ENCODE measurements at regions not wholly inside any gene's neighbourhood (a gene's known extent, or its start where the extent isn't known, plus 50 kb on each side); places are given as distances from the start of the nearest gene placed in this dataset.

- H3K27me3 Mint-ChIP-seq = peaks cover 29% of the 10 kb centered on the region
- H3K4me1 Mint-ChIP-seq = peaks cover 32% of the 10 kb centered on the region
- H3K9me3 Mint-ChIP-seq = no peaks in the 10 kb centered on the region
- intact Hi-C loops (cut with micrococcal nuclease) = loop anchor here (5.0 kb wide), 1 partner anchor 676 kb away; no protein-coding TSS in a partner anchor
- DNase-seq = no peak
- H3K4me3 Mint-ChIP-seq = no peak overlapping the region
- H3K27ac Mint-ChIP-seq = no peak overlapping the region
- H3K36me3 Mint-ChIP-seq (ENCODE audit: low read depth) = no peaks in the 10 kb centered on the region
These were observed 125.6 kb upstream of the FRY start for GRCh38 chr13:31905961-31906360.

DNA sequence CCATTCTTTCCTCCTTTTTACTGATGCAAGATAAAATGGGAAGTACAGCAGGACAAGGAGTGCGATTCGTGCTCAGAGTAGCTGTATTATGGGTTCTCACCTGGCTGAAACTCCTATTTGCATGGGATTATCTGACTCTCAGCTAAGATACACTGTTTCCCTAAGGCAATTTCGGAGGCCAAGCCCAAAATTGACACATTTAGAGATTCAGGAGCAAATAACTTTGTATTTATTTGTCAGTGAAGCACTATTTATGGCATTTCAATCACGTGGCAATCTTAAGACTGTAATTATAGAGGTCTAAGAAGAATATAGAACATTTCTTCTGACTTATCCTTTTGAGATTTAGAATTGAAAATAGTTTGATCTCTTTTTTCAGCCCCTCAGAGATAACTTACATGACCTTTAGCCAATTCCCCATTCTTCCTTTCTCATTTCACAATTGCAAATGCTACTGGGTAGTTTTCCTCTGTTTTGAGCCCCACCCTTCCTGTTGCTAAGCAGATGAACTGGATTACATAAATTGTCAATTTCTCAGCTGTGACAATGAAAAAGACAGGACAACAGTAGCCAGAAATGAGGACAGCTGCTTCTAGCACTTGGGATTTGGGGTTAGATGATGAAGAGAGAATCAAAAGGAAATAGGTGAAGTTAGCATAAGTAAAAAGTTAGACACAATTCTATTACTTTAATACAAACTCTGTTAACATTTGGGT lies 122.7 kb upstream of the FRY start:
- intact Hi-C loops (cut with micrococcal nuclease) = loop anchor here (5.0 kb wide), 1 partner anchor 673 kb away; no protein-coding TSS in a partner anchor
- no peak overlapping the region for H3K27ac Mint-ChIP-seq
- no peaks in the 10 kb centered on the region for H3K36me3 Mint-ChIP-seq (ENCODE audit: low read depth)
- H3K4me3 Mint-ChIP-seq = no peak overlapping the region
- no peak for DNase-seq
- peaks cover 33% of the 10 kb centered on the region for H3K27me3 Mint-ChIP-seq
- peaks cover 23% of the 10 kb centered on the region for H3K4me1 Mint-ChIP-seq
- no peaks in the 10 kb centered on the region for H3K9me3 Mint-ChIP-seq

GRCh38 chr13:31909864-31910551 lies 121.6 kb upstream of the FRY start:
- Mint-ChIP-seq H3K27ac (no peak overlapping the region), H3K4me3 (no peak overlapping the region), H3K9me3 (no peaks in the 10 kb centered on the region), H3K36me3 (ENCODE audit: low read depth) (no peaks in the 10 kb centered on the region), H3K4me1 (peaks cover 14% of the 10 kb centered on the region), H3K27me3 (peaks cover 31% of the 10 kb centered on the region)
- intact Hi-C loops (cut with micrococcal nuclease) = loop anchor here (1.0 to 5.0 kb wide), 4 partner anchors 92 to 672 kb away; no protein-coding TSS in a partner anchor
- peak; percentile 86 for DNase-seq

- Mint-ChIP-seq H3K4me1 (peaks cover 13% of the 10 kb centered on the region), H3K9me3 (no peaks in the 10 kb centered on the region)
These were observed 120.9 kb upstream of the FRY start for GRCh38 chr13:31910633-31911032.

GRCh38 chr13:31912647-31913401 lies 118.8 kb upstream of the FRY start:
- no peaks in the 10 kb centered on the region for H3K36me3 Mint-ChIP-seq (ENCODE audit: low read depth)
- peaks cover 13% of the 10 kb centered on the region for H3K4me1 Mint-ChIP-seq
- H3K27ac Mint-ChIP-seq = no peak overlapping the region
- H3K4me3 Mint-ChIP-seq = no peak overlapping the region
- no peak for DNase-seq
- intact Hi-C loops (cut with micrococcal nuclease) = loop anchor here (5.0 kb wide), 2 partner anchors 89 to 529 kb away; no protein-coding TSS in a partner anchor
- peaks cover 20% of the 10 kb centered on the region for H3K27me3 Mint-ChIP-seq
- H3K9me3 Mint-ChIP-seq = no peaks in the 10 kb centered on the region

More at GRCh38 chr13:31910633-31911032, 120.9 kb upstream of the FRY start:
- intact Hi-C loops (cut with micrococcal nuclease) = loop anchor here (1.0 to 5.0 kb wide), 3 partner anchors 92 to 532 kb away; no protein-coding TSS in a partner anchor
- Mint-ChIP-seq H3K4me3 (no peak overlapping the region), H3K36me3 (ENCODE audit: low read depth) (no peaks in the 10 kb centered on the region), H3K27ac (no peak overlapping the region), H3K27me3 (peaks cover 31% of the 10 kb centered on the region)
- DNase-seq = no peak

- intact Hi-C loops (cut with micrococcal nuclease) = loop anchor here (5.0 kb wide), 2 partner anchors 89 to 529 kb away; no protein-coding TSS in a partner anchor
- Mint-ChIP-seq H3K27ac (no peak overlapping the region), H3K27me3 (peaks cover 18% of the 10 kb centered on the region), H3K9me3 (no peaks in the 10 kb centered on the region), H3K36me3 (ENCODE audit: low read depth) (no peaks in the 10 kb centered on the region), H3K4me3 (no peak overlapping the region), H3K4me1 (peaks cover 11% of the 10 kb centered on the region)
- peak; percentile 40 for DNase-seq
These were observed 118.1 kb upstream of the FRY start for GRCh38 chr13:31913459-31913858.

DNA sequence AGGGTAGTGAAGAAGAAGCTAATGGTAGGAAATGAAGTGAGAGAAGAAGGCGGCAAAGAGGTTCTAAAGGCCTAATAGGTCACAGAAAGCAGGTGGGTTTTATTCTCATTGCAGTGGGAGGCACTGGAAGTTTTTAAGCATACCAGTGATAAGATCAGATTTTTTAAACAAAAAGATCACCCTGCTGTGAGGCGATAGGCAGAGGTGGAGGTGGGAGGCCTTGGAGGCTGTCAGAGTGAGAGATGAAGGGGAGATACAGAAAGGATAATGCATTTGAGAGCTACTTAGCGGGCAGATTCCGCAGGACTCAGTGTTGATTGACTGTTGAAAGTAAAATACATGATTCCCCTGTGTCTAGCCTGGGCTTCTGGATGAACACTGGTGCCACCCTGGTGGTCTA lies 116.7 kb upstream of the FRY start:
- Mint-ChIP-seq H3K9me3 (no peaks in the 10 kb centered on the region), H3K27me3 (peaks cover 13% of the 10 kb centered on the region), H3K27ac (no peak overlapping the region), H3K4me1 (peaks cover 4% of the 10 kb centered on the region), H3K4me3 (no peak overlapping the region), H3K36me3 (ENCODE audit: low read depth) (no peaks in the 10 kb centered on the region)
- DNase-seq = peak; percentile 28
- intact Hi-C loops (cut with micrococcal nuclease) = loop anchor here (5.0 kb wide), 2 partner anchors 87 to 527 kb away; no protein-coding TSS in a partner anchor

DNA sequence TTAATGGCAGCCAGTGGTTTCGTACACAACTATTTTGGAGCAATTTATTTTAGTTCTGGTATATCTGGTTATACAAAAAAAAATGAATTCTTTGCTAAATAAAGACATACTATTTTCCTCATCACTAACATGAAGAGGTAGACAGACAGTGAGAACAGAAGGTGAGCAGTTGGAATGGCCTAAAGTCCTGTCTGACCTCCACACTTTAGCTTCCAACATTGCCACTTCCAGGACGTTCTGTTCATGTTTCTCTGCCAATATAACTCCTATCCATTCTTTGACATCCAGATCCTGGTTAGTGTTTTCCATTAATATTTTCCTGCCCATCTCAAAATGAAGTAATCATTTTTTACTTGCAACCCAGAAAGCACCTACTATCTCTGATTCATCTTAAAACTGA lies 112.9 kb upstream of the FRY start:
- intact Hi-C loops (cut with micrococcal nuclease) = no loop called here
- Mint-ChIP-seq H3K9me3 (no peaks in the 10 kb centered on the region), H3K4me3 (no peak overlapping the region), H3K36me3 (ENCODE audit: low read depth) (peaks cover 2% of the 10 kb centered on the region), H3K27ac (no peak overlapping the region), H3K4me1 (peaks cover 13% of the 10 kb centered on the region), H3K27me3 (peaks cover 11% of the 10 kb centered on the region)
- no peak for DNase-seq

DNA sequence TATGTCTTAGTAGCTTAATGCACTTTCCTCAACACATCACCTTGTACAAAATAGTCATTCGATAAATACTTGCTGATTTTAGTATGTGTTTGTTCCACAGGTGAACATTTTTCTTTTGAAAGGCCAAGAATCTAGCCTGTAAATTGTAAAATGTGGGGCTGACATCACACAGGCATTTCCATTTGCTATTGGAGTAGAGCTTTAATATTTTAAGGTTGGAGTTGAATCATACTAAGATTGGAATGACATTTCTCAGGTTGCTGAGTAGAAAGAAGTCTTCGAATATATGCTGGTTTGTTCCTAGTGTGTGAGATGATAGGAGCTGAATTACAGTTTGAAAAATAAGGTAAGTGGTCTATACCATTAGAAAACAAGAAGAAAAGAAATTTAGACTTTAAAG lies 112.3 kb upstream of the FRY start:
- intact Hi-C loops (cut with micrococcal nuclease) = no loop called here
- no peak overlapping the region for H3K4me3 Mint-ChIP-seq
- no peaks in the 10 kb centered on the region for H3K9me3 Mint-ChIP-seq
- no peak for DNase-seq
- peaks cover 13% of the 10 kb centered on the region for H3K4me1 Mint-ChIP-seq
- H3K27ac Mint-ChIP-seq = no peak overlapping the region
- H3K36me3 Mint-ChIP-seq (ENCODE audit: low read depth) = peaks cover 2% of the 10 kb centered on the region
- peaks cover 13% of the 10 kb centered on the region for H3K27me3 Mint-ChIP-seq

- intact Hi-C loops (cut with micrococcal nuclease) = no loop called here
- DNase-seq = no peak
- H3K9me3 Mint-ChIP-seq = no peaks in the 10 kb centered on the region
- peaks cover 14% of the 10 kb centered on the region for H3K27me3 Mint-ChIP-seq
- peaks cover 13% of the 10 kb centered on the region for H3K4me1 Mint-ChIP-seq
- peaks cover 2% of the 10 kb centered on the region for H3K36me3 Mint-ChIP-seq (ENCODE audit: low read depth)
- H3K4me3 Mint-ChIP-seq = no peak overlapping the region
- no peak overlapping the region for H3K27ac Mint-ChIP-seq
These were observed 111.4 kb upstream of the FRY start for GRCh38 chr13:31919971-31920726.

GRCh38 chr13:31920727-31921100 lies 110.9 kb upstream of the FRY start:
- Mint-ChIP-seq H3K36me3 (ENCODE audit: low read depth) (peaks cover 2% of the 10 kb centered on the region), H3K4me1 (peaks cover 13% of the 10 kb centered on the region), H3K4me3 (no peak overlapping the region), H3K27ac (no peak overlapping the region), H3K27me3 (peaks cover 14% of the 10 kb centered on the region), H3K9me3 (no peaks in the 10 kb centered on the region)
- intact Hi-C loops (cut with micrococcal nuclease) = no loop called here
- no peak for DNase-seq

DNA sequence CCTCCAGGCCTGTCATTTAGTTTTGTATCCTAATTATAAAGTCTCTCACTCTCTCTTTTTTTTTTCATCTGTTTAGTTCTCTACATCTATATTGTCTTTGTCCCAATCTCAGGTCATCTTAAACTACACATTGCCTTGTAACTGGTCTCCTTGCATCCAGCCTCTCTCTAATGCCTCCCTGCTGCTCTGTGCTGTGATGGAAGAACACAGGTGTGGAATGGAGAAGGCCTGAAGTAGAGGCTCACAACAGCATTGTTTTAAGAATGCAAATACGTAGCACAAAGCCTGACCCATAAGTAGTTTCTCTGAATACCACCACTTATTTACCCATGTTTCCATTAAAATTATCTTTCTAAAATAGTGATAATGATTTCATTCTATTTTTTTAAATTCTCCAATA lies 108.8 kb upstream of the FRY start:
- no peak overlapping the region for H3K27ac Mint-ChIP-seq
- H3K4me3 Mint-ChIP-seq = no peak overlapping the region
- intact Hi-C loops (cut with micrococcal nuclease) = no loop called here
- no peaks in the 10 kb centered on the region for H3K9me3 Mint-ChIP-seq
- peaks cover 2% of the 10 kb centered on the region for H3K36me3 Mint-ChIP-seq (ENCODE audit: low read depth)
- no peak for DNase-seq
- peaks cover 18% of the 10 kb centered on the region for H3K4me1 Mint-ChIP-seq
- peaks cover 9% of the 10 kb centered on the region for H3K27me3 Mint-ChIP-seq

DNA sequence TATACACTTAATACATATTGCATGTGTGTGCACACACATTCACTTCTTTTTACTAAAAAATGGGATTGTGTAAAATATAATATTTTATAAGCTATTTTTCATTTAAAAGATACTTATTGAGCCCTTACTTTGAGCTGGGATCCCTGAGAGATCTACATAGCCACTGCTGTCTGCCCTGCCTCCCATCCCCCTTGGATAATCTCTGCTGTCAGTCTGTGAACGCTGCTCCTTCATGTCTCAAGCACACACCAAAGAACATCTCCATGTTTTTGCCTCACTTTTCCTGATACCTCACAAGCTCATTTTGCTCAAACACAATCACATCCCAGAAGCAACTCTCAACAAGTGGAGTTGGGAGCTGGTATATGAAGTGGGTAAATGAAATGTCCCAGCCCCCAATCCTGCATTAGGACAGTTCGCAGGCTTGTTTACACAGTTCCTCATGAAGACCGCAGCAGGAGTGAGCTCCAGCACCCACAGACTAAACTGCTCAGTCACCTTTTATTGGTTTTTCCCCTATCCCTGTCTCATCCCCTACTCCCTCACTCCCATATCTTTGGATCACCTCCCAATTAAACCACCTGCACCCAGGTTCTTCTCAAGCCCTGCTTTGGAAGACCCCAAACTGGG lies 108.3 kb upstream of the FRY start:
- H3K4me1 Mint-ChIP-seq = peaks cover 21% of the 10 kb centered on the region
- no peaks in the 10 kb centered on the region for H3K9me3 Mint-ChIP-seq
- H3K27ac Mint-ChIP-seq = no peak overlapping the region
- no peak overlapping the region for H3K4me3 Mint-ChIP-seq
- intact Hi-C loops (cut with micrococcal nuclease) = no loop called here
- no peak for DNase-seq
- H3K27me3 Mint-ChIP-seq = peaks cover 8% of the 10 kb centered on the region
- peaks cover 2% of the 10 kb centered on the region for H3K36me3 Mint-ChIP-seq (ENCODE audit: low read depth)

Measured in activated CD4-positive, alpha-beta T cell treated with anti-CD3 and anti-CD28 coated beads, Interleukin-2, amount 10 ng/mL, durations not matched to agents 24 days and 14 days (primary cell).